OCI-LY3 (cell line): ENCODE measurements at regions not wholly inside any gene's neighbourhood (a gene's known extent, or its start where the extent isn't known, plus 50 kb on each side); places are given as distances from the start of the nearest gene placed in this dataset.

Experiments used
- EZH2phosphoT487 ChIP-seq: fragments of 200-600 bp; shearing (Covaris generic); IDR thresholded peaks from 2 replicates; pipeline ENCODE4 v1.6.1; 2018; ENCODE audit warnings: antibody characterized with exemption, mixed run types, low read depth
- TF ChIP-seq, protein P1 (sequence below): fragments of 200-600, 300-600 bp; sonication (generic); IDR thresholded peaks from 2 replicates; pipeline ENCODE4 v1.5.1; 2014; ENCODE audit warnings: antibody characterized with exemption, low read length, low read depth

DNA sequence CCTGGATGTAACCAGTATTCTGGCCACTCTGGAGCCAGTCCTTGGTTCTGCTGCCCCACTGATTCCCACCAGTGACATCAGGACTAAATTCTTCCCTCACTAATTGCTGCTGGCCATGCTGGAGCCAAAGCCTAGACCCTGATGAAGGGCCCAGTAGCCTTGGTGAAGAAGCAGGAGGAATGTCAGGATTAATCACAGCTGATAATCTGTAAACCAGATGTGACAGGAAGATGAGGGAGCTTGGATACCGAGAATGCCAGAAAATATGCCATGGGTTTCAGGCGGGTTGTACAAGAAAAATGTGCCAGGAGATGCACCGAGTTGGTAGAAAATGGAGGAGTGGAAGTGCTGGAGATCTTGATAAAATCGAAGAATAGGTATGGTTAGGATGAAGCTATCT lies 119.0 kb upstream of the PPP2R5A start:
- TF ChIP-seq, protein P1, sequence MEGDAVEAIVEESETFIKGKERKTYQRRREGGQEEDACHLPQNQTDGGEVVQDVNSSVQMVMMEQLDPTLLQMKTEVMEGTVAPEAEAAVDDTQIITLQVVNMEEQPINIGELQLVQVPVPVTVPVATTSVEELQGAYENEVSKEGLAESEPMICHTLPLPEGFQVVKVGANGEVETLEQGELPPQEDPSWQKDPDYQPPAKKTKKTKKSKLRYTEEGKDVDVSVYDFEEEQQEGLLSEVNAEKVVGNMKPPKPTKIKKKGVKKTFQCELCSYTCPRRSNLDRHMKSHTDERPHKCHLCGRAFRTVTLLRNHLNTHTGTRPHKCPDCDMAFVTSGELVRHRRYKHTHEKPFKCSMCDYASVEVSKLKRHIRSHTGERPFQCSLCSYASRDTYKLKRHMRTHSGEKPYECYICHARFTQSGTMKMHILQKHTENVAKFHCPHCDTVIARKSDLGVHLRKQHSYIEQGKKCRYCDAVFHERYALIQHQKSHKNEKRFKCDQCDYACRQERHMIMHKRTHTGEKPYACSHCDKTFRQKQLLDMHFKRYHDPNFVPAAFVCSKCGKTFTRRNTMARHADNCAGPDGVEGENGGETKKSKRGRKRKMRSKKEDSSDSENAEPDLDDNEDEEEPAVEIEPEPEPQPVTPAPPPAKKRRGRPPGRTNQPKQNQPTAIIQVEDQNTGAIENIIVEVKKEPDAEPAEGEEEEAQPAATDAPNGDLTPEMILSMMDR: no peak
- TF ChIP-seq EZH2phosphoT487: no peak
